NCI-H82 (cell line): ENCODE measurements at regions not wholly inside any gene's neighbourhood (a gene's known extent, or its start where the extent isn't known, plus 50 kb on each side); places are given as distances from the start of the nearest gene placed in this dataset.

Source experiments
- DNase-seq: peaks from one replicate; lab custom pipeline; 2025; lab: John Stamatoyannopoulos, UW

GRCh38 chr4:3715855-3716630 is 50.1 kb upstream of the ADRA2C start:
- no peak for DNase-seq

GRCh38 chr4:3715061-3715854 is 50.9 kb upstream of the ADRA2C start:
- no peak for DNase-seq

GRCh38 chr4:3714642-3715001 is 51.6 kb upstream of the ADRA2C start:
- no peak for DNase-seq

DNA sequence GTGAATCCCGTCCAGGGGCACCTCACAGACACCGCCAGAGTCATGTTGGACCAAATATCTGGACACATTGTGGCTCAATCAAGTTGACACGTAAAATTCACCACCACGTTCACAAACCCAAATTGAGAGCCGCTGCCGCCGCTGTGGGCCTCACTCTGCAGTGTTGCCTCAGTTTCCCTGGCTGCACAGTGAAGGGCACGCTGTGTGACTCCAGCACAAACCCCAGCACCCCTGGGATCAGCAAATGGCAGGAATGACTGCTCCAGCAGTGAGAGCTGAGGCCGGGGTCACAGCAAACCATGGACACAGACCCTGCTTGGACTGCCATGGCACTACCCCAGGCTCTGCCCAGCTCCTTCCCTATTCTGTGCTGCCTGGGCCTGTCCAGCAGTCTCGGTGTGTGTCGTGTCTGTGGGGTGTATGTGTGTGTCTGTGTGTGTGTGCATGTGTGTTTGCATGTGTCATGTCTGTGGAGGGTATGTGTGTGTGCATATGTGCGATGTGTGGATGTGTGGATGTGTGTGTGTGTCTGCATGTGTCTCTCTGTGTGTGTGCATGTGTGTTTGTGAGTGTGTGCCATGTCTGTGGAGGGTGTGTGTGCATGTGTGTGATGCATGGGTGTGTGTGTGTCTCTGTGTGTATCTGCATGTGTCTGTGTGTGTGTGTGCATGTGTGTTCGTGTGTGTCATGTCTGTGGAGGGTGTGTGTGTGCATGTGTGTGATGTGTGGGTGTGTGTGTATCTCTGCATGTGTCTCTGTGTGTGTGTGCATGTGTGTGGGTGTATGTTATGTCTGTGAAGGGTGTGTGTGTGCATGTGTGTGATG is 52.2 kb upstream of the ADRA2C start:
- no peak for DNase-seq

GRCh38 chr4:3713346-3713745 is 52.8 kb upstream of the ADRA2C start:
- no peak for DNase-seq

- no peak for DNase-seq
Measured at GRCh38 chr4:3712936-3713335, 53.2 kb upstream of the ADRA2C start.

DNA sequence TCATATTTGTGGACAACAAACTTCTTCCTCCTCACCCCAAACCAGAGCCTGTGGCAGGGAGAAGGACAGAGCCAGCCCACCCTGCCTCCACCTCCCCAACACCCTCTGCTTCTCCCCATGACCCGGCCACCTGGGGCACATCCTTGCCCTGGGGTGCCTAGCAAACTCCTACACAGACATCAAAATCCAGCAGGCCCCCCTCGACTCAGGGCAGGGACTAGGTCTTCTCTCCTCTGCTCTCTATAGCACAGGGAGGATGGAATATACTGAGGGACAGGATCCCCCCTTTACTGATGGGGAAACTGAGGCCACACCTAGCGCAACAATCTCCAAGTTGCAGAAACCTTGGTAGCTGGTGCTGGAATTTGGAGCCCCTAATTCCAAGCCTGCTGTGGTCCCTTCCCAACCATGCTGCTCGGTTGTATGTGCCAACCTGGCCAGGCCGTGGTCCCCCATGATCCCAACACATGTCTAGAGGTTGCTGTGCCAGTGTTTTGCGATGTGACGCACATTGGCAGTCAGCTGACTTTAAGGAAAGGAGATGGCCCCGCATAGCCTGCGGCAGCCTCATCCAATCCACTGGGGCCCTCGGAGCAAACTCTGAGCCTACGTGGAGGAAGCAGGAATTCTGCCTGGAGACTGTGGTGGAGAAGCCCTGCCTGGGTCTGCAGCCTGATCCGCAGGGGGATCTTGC is 53.9 kb upstream of the ADRA2C start:
- no peak for DNase-seq

DNA sequence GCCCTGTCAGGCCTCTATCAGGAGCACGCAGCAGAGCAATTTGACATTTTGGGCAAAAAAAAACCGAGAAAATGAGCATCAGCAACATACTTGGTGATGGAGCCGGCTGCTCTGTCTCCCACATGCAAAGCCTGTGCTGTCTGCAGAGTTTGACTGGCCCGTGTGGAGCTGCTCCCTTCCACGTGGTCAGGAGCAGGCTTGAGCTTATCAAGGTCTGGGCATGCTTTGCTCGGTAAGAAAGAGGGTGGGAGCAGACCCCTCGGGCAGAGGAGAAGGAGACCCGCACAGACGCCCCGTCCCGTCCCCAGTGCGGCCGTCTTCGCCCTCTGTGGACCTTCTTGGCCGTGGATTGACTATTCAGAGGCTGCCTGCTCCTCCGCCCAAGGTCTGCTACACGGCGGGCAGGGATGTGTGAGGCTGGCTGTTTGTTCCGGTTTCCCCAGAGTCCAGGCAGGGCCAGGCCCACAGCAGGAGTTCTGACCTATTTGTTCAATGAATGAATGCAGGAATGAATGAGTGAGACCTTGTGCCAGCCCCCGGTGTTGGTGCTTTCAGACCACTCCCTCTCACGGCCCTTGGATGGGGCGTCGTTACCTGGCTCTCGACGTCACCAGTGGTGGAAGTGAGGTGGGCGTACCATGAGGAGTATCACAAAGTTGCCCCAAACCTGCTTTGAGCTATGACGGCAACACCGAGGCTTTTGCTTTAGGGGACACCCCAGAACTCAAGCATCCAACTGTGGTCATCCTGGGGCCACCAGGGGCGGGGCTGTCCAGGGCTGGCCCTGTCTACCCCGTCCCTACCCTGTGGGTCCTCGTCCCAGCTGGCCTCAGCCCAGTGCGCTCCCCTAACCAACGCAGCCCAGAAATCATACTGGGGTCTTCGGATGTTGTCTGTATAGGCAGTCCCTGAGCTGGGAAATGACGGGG is 54.7 kb upstream of the ADRA2C start:
- DNase-seq: no peak

DNA sequence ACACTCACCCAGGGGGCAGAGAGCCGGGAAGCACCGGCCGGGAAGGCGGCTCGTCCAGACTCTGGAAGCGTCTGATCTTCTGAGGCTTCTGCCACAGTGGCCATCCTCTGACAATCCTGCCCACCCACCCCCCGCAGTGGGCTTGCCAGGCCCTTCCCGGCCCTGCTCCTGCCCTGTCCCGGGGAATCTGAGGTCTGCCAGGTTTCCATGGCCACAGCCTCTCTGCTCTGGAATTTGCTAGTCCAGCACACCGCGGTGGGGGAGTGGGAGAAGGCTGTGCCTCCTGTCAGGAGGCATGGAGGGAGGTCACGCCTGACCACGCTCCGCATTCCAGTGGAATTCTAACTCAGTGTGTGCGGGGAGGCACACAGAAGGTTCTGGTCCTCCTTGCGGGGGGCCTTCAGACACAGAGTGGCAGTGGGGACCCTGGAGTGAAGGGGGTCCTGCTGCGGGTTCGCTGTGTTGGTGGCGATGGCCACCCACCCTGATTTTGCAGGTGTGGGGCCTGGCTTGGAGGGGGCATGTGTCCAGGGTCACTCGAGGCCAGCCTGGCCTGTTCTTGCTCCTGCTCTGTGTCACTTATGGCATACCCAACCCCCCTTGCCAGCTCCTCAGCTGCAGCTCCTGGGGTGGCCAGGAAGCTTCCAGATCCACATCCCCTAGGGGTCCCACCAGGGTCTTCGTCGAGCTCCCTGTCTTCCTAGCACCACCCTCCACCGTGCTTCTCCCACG is 55.6 kb upstream of the ADRA2C start:
- DNase-seq: no peak

GRCh38 chr4:3709846-3710441 is 56.2 kb upstream of the ADRA2C start:
- DNase-seq: no peak

DNA sequence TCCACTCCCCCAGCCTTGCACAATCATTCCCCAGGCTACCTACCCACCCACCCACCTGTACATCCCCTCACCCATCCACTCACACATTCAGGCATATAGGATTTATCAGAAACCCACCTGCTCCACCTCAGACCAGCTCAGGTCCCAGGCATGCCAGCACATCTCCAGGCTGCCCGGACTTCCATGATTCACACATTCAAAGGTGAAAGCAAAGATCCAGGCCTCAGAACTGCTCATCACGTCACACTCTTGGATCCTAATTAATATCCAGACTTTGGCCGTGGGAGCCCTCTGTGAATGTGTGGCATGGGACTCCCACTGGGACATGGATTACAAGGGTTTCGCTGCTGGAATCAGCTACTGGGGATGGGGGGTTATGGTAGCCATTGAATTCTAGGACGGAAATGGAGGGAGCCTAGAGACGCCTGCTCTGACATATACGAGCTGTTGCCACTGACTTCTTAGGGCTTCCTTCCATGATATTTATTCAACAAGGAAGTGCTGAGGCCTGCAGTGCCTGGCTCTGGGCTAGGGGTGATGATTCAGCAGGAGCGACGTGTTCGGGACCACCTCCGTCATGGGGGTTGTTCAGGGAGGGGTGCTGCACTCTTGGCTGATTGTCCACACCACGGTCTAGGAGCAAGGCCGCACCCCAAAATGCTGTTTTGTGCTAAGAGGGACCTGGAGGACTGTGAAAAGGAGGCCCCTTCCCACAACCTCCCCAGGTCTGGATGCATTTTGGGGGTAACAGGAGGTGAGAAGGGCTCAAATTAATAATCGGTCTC is 56.9 kb upstream of the ADRA2C start:
- DNase-seq: no peak

- no peak for DNase-seq
Measured at GRCh38 chr4:3708611-3709010, 57.6 kb upstream of the ADRA2C start.

- DNase-seq: no peak
Measured at GRCh38 chr4:3708103-3708510, 58.1 kb upstream of the ADRA2C start.

DNA sequence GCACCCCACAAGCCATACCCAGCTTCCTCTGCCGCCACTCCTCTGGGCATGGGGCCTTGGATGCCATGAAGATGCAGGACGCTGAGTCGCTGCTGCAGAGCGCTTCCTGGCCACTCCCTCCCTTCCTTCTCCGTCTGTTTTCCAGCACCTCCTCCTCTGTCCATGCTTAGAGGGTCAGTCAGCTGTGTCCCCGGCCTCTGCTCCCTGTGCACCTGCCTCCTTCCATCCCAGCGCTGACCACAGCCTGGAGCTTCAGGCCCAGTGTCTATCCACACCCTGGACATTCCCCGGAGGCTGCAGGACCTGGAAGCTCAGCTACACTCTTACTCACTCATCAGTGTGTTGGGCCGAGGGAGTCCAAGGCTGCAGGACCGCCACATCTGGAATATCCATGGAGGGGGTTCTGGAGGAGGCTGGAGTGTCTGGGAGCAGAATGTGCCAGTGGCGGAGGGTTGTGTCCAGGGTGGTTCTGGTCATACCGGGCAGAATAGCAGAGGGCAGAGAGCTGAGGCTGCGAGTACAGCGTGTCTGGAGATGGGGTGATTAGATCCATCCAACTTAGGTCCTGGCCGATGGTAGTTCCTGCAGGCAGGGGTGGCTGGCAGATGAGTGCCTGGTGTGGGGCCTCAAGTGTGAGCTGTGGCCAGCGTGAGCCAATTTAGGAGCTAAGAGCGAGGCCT is 58.6 kb upstream of the ADRA2C start:
- no peak for DNase-seq

- DNase-seq: no peak
Measured at GRCh38 chr4:3706565-3707422, 59.4 kb upstream of the ADRA2C start.

GRCh38 chr4:3706111-3706511 is 60.1 kb upstream of the ADRA2C start:
- no peak for DNase-seq

GRCh38 chr4:3705236-3705987 is 60.8 kb upstream of the ADRA2C start:
- DNase-seq: no peak
